ENCODE measurements at regions not wholly inside any gene's neighbourhood (a gene's known extent, or its start where the extent isn't known, plus 50 kb on each side); places are given as distances from the start of the nearest gene placed in this dataset.

- TF ChIP-seq CTCF (IDR thresholded peaks at IDR 0.05; ENCODE audit: insufficient read depth, low read depth, low read length) (no peak), EZH2 (IDR thresholded peaks at IDR 0.05; ENCODE audit: insufficient read depth, low read length) (no peak)
Observed at GRCh38 chr12:90048918-90049317, 340.3 kb upstream of the ATP2B1 start.
